HFFc6 (cell line): ENCODE measurements at regions not wholly inside any gene's neighbourhood (a gene's known extent, or its start where the extent isn't known, plus 50 kb on each side); places are given as distances from the start of the nearest gene placed in this dataset.

ENCODE experiments used
- DNase-seq: peaks from one replicate; pipeline ENCODE4 v3.0.0-alpha.2; 2018
- H3K27ac Mint-ChIP-seq: 2 replicates; pipeline ENCODE4 v1.8.0; 2020; ENCODE audit warnings: mild to moderate bottlenecking, mixed read lengths
- H3K27me3 Mint-ChIP-seq: 2 replicates; pipeline ENCODE4 v1.8.0; 2021; ENCODE audit warnings: mild to moderate bottlenecking, moderate library complexity, mixed read lengths; ENCODE audit not compliant: insufficient read depth
- H3K36me3 Mint-ChIP-seq: 2 replicates; pipeline ENCODE4 v1.8.0; 2021; ENCODE audit warnings: low read depth, mixed read lengths
- H3K4me1 Mint-ChIP-seq: 2 replicates; pipeline ENCODE4 v1.8.0; 2020; ENCODE audit warnings: low read depth, mixed read lengths
- H3K4me3 Mint-ChIP-seq: 2 replicates; pipeline ENCODE4 v1.8.0; 2020; ENCODE audit warnings: mild to moderate bottlenecking, moderate library complexity, mixed read lengths
- H3K9me3 Mint-ChIP-seq: 2 replicates; pipeline ENCODE4 v1.8.0; 2020; ENCODE audit warnings: mild to moderate bottlenecking, mixed read lengths
- CTCF ChIP-seq: fragments of 200-600 bp; sonication (generic); IDR thresholded peaks from 2 replicates; pipeline ENCODE4 v1.5.0; 2021; ENCODE audit warnings: antibody characterized with exemption, mild to moderate bottlenecking

GRCh38 chr5:128913551-128913950, 51.7 kb upstream of the SLC27A6 start:
- no peaks in the 10 kb centered on the region for H3K4me1 Mint-ChIP-seq
- DNase-seq: no peak
- H3K27ac Mint-ChIP-seq: no peak overlapping the region
- TF ChIP-seq CTCF: no peak
- H3K4me3 Mint-ChIP-seq: no peak overlapping the region
- H3K9me3 Mint-ChIP-seq: no peaks in the 10 kb centered on the region
- H3K36me3 Mint-ChIP-seq: no peaks in the 10 kb centered on the region
- peaks cover 3% of the 10 kb centered on the region; the same call in 1 of the 2 replicates for H3K27me3 Mint-ChIP-seq
